DOHH2 (cell line): ENCODE measurements at regions not wholly inside any gene's neighbourhood (a gene's known extent, or its start where the extent isn't known, plus 50 kb on each side); places are given as distances from the start of the nearest gene placed in this dataset.

Experiments
- CTCF ChIP-seq: fragments of 200-600 bp; sonication (generic); IDR thresholded peaks from one replicate; pipeline ENCODE4 v1.5.1; 2014; ENCODE audit warnings: antibody characterized with exemption, mild to moderate bottlenecking, low read depth, low read length; ENCODE audit not compliant: poor library complexity, severe bottlenecking
- EZH2phosphoT487 ChIP-seq: fragments of 200-600 bp; sonication (generic); IDR thresholded peaks from 2 replicates; pipeline ENCODE4 v1.6.1; 2017; ENCODE audit warnings: borderline replicate concordance, mild to moderate bottlenecking, antibody characterized with exemption, low read length, moderate library complexity, mixed read lengths

- TF ChIP-seq CTCF, result no peak
- no peak for TF ChIP-seq EZH2phosphoT487
Measured at GRCh38 chr1:234921266-234922062, 207.2 kb downstream of the TOMM20 start.
